ENCODE measurements at regions not wholly inside any gene's neighbourhood (a gene's known extent, or its start where the extent isn't known, plus 50 kb on each side); places are given as distances from the start of the nearest gene placed in this dataset.

DNA sequence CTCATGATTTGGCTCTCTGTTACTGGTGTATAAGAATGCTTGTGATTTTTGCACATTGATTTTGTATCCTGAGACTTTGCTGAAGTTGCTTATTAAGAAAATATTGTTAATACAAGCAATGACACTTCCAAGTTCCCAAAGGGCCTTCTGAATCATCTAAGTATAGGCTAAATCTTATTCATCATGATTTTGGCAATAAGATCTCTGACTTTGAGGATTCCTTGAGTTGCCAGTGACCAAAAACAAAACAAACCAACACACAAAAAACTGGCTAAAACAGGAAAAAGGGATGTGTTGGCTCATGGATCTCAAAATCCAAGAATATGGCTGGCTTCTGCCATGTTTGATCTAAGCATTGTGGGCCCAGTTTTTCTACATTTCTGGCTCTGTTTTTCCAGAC is 163.4 kb downstream of the HHIPL2 start:
- TF ChIP-seq, protein P1, sequence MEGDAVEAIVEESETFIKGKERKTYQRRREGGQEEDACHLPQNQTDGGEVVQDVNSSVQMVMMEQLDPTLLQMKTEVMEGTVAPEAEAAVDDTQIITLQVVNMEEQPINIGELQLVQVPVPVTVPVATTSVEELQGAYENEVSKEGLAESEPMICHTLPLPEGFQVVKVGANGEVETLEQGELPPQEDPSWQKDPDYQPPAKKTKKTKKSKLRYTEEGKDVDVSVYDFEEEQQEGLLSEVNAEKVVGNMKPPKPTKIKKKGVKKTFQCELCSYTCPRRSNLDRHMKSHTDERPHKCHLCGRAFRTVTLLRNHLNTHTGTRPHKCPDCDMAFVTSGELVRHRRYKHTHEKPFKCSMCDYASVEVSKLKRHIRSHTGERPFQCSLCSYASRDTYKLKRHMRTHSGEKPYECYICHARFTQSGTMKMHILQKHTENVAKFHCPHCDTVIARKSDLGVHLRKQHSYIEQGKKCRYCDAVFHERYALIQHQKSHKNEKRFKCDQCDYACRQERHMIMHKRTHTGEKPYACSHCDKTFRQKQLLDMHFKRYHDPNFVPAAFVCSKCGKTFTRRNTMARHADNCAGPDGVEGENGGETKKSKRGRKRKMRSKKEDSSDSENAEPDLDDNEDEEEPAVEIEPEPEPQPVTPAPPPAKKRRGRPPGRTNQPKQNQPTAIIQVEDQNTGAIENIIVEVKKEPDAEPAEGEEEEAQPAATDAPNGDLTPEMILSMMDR (IDR thresholded peaks at IDR 0.05; ENCODE audit: insufficient read depth, low read depth, low read length): no peak
- TF ChIP-seq EZH2 (IDR thresholded peaks at IDR 0.05; ENCODE audit: insufficient read depth, low read length): no peak
